WTC11 (cell line): ENCODE measurements at regions not wholly inside any gene's neighbourhood (a gene's known extent, or its start where the extent isn't known, plus 50 kb on each side); places are given as distances from the start of the nearest gene placed in this dataset.

Experiments
- ATAC-seq: fragments of 200-7000 bp; cut with Tn5 transposase; 2 replicates; pipeline ENCODE4 v1.10.0; 2021; ENCODE audit warnings: mild to moderate bottlenecking, moderate library complexity
- CTCF ChIA-PET: fragments of 300-600 bp; sonication (Branson Sonifier 250); formaldehyde crosslinking; loops from one replicate; lab custom pipeline; 2021; ENCODE audit warnings: antibody characterized with exemption; lab: Charles Lee
- POLR2A ChIA-PET: fragments of 350-600 bp; sonication (Branson Sonifier 250); formaldehyde crosslinking; loops from one replicate; lab custom pipeline; 2021; ENCODE audit warnings: antibody characterized with exemption; lab: Charles Lee
- DNase-seq: peaks from one replicate; pipeline ENCODE4 v3.0.0; 2021; ENCODE audit warnings: low spot score
- H3K27ac Mint-ChIP-seq: 2 replicates; pipeline ENCODE4 v1.8.0; 2021; ENCODE audit warnings: mixed read lengths
- H3K27me3 Mint-ChIP-seq: 2 replicates; pipeline ENCODE4 v1.8.0; 2021; ENCODE audit warnings: low read depth, mild to moderate bottlenecking, moderate library complexity, mixed read lengths
- H3K36me3 Mint-ChIP-seq: 2 replicates; pipeline ENCODE4 v1.8.0; 2021; ENCODE audit warnings: mixed read lengths
- H3K4me1 Mint-ChIP-seq: 2 replicates; pipeline ENCODE4 v1.8.0; 2022; ENCODE audit warnings: mixed read lengths
- H3K4me3 Mint-ChIP-seq: 2 replicates; pipeline ENCODE4 v1.8.0; 2021; ENCODE audit warnings: mild to moderate bottlenecking, moderate library complexity, mixed read lengths
- H3K9me3 Mint-ChIP-seq: 2 replicates; pipeline ENCODE4 v1.8.0; 2021; ENCODE audit warnings: mixed read lengths
- ATF3 ChIP-seq: sonication (generic); formaldehyde crosslinking; conservative IDR thresholded peaks from 2 replicates; pipeline ENCODE4 v1.8.1; 2022; ENCODE audit warnings: mild to moderate bottlenecking, missing genetic modification reagents
- E2F4 ChIP-seq: sonication (generic); formaldehyde crosslinking; IDR thresholded peaks from 2 replicates; pipeline ENCODE4 v1.8.1; 2022; ENCODE audit warnings: low read depth, mild to moderate bottlenecking, moderate library complexity, missing genetic modification reagents, borderline replicate concordance
- NR1H2 ChIP-seq: sonication (generic); formaldehyde crosslinking; IDR thresholded peaks from 2 replicates; pipeline ENCODE4 v1.9.0; 2021; ENCODE audit warnings: mild to moderate bottlenecking, moderate library complexity, missing genetic modification reagents
- OVOL2 ChIP-seq: fragments of 250-450 bp; sonication (Bioruptor Pico); IDR thresholded peaks from 2 replicates; pipeline ENCODE4 v1.9.0; 2021; ENCODE audit warnings: mild to moderate bottlenecking, borderline replicate concordance
- TCF7 ChIP-seq: sonication (generic); formaldehyde crosslinking; IDR thresholded peaks from 2 replicates; pipeline ENCODE4 v1.8.0; 2022; ENCODE audit warnings: mild to moderate bottlenecking, low read depth, missing genetic modification reagents, moderate library complexity
- TEAD4 ChIP-seq: sonication (generic); formaldehyde crosslinking; IDR thresholded peaks from 2 replicates; pipeline ENCODE4 v1.8.0; 2022; ENCODE audit warnings: mild to moderate bottlenecking, missing genetic modification reagents
- ZBTB21 ChIP-seq: sonication (generic); formaldehyde crosslinking; IDR thresholded peaks from 2 replicates; pipeline ENCODE4 v1.8.1; 2023; ENCODE audit warnings: mild to moderate bottlenecking, missing genetic modification reagents, borderline replicate concordance
- ZNF396 ChIP-seq: fragments of 250-450 bp; sonication (Bioruptor Pico); IDR thresholded peaks from 2 replicates; pipeline ENCODE4 v1.8.0; 2021; ENCODE audit warnings: mild to moderate bottlenecking, moderate library complexity, borderline replicate concordance
- ZNF416 ChIP-seq: fragments of 250-450 bp; sonication (Bioruptor Pico); IDR thresholded peaks from 2 replicates; pipeline ENCODE4 v1.9.0; 2021; ENCODE audit warnings: mild to moderate bottlenecking, inconsistent platforms
- ZNF423 ChIP-seq: fragments of 250-450 bp; sonication (Bioruptor Pico); IDR thresholded peaks from 2 replicates; pipeline ENCODE4 v2.1.2; 2022; ENCODE audit warnings: mild to moderate bottlenecking, moderate library complexity
- ZSCAN18 ChIP-seq: fragments of 250-450 bp; sonication (Bioruptor Pico); IDR thresholded peaks from 2 replicates; pipeline ENCODE4 v2.1.2; 2022; ENCODE audit warnings: mild to moderate bottlenecking, moderate library complexity
- TF ChIP-seq, protein P1 (sequence below): sonication (generic); formaldehyde crosslinking; conservative IDR thresholded peaks from 2 replicates; pipeline ENCODE4 v1.8.1; 2023; ENCODE audit warnings: mild to moderate bottlenecking, low read depth, missing genetic modification reagents, moderate library complexity
- TF ChIP-seq, protein P2 (sequence below): sonication (generic); formaldehyde crosslinking; IDR thresholded peaks from 2 replicates; pipeline ENCODE4 v1.8.0; 2023; ENCODE audit warnings: mild to moderate bottlenecking, missing genetic modification reagents
- TF ChIP-seq, protein P3 (sequence below): sonication (generic); formaldehyde crosslinking; IDR thresholded peaks from 2 replicates; pipeline ENCODE4 v1.8.1; 2023; ENCODE audit warnings: mild to moderate bottlenecking, missing genetic modification reagents, borderline replicate concordance
- TF ChIP-seq, protein P4 (sequence below): fragments of 250-450 bp; sonication (Bioruptor Pico); IDR thresholded peaks from 2 replicates; pipeline ENCODE4 v1.9.0; 2021; ENCODE audit warnings: mild to moderate bottlenecking

- ATAC-seq (no peak), DNase-seq (no peak)
- no peaks in the 10 kb centered on the region for H3K36me3 Mint-ChIP-seq
- peaks cover 2% of the 10 kb centered on the region; the same call in 1 of the 2 replicates for H3K27me3 Mint-ChIP-seq
- peaks cover 5% of the 10 kb centered on the region for H3K9me3 Mint-ChIP-seq
- H3K4me1 Mint-ChIP-seq, result no peaks in the 10 kb centered on the region
- no peak overlapping the region for H3K27ac Mint-ChIP-seq
- H3K4me3 Mint-ChIP-seq, result no peak overlapping the region
- CTCF ChIA-PET, result interaction anchor here (0.8 to 1.2 kb wide), 4 partner anchors 13 to 533 kb away, joined by 3 to 4 read pairs (median 4); no protein-coding TSS in a partner anchor
- POLR2A ChIA-PET, result no interaction called here
- TF ChIP-seq ZNF416 (no peak), ZNF423 (CRISPR knock-in tag) (no peak), NR1H2 (no peak), E2F4 (CRISPR knock-in tag) (no peak), ZSCAN18 (CRISPR knock-in tag) (no peak), TCF7 (CRISPR knock-in tag) (no peak), TEAD4 (CRISPR knock-in tag) (no peak), ATF3 (CRISPR knock-in tag) (no peak), ZNF396 (CRISPR knock-in tag) (no peak), ZBTB21 (CRISPR knock-in tag) (no peak), OVOL2 (CRISPR knock-in tag) (no peak)
- TF ChIP-seq, protein P1, sequence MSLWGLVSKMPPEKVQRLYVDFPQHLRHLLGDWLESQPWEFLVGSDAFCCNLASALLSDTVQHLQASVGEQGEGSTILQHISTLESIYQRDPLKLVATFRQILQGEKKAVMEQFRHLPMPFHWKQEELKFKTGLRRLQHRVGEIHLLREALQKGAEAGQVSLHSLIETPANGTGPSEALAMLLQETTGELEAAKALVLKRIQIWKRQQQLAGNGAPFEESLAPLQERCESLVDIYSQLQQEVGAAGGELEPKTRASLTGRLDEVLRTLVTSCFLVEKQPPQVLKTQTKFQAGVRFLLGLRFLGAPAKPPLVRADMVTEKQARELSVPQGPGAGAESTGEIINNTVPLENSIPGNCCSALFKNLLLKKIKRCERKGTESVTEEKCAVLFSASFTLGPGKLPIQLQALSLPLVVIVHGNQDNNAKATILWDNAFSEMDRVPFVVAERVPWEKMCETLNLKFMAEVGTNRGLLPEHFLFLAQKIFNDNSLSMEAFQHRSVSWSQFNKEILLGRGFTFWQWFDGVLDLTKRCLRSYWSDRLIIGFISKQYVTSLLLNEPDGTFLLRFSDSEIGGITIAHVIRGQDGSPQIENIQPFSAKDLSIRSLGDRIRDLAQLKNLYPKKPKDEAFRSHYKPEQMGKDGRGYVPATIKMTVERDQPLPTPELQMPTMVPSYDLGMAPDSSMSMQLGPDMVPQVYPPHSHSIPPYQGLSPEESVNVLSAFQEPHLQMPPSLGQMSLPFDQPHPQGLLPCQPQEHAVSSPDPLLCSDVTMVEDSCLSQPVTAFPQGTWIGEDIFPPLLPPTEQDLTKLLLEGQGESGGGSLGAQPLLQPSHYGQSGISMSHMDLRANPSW (CRISPR knock-in tag), result no peak
- TF ChIP-seq, protein P2, sequence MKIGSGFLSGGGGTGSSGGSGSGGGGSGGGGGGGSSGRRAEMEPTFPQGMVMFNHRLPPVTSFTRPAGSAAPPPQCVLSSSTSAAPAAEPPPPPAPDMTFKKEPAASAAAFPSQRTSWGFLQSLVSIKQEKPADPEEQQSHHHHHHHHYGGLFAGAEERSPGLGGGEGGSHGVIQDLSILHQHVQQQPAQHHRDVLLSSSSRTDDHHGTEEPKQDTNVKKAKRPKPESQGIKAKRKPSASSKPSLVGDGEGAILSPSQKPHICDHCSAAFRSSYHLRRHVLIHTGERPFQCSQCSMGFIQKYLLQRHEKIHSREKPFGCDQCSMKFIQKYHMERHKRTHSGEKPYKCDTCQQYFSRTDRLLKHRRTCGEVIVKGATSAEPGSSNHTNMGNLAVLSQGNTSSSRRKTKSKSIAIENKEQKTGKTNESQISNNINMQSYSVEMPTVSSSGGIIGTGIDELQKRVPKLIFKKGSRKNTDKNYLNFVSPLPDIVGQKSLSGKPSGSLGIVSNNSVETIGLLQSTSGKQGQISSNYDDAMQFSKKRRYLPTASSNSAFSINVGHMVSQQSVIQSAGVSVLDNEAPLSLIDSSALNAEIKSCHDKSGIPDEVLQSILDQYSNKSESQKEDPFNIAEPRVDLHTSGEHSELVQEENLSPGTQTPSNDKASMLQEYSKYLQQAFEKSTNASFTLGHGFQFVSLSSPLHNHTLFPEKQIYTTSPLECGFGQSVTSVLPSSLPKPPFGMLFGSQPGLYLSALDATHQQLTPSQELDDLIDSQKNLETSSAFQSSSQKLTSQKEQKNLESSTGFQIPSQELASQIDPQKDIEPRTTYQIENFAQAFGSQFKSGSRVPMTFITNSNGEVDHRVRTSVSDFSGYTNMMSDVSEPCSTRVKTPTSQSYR, result no peak
- TF ChIP-seq, protein P3, sequence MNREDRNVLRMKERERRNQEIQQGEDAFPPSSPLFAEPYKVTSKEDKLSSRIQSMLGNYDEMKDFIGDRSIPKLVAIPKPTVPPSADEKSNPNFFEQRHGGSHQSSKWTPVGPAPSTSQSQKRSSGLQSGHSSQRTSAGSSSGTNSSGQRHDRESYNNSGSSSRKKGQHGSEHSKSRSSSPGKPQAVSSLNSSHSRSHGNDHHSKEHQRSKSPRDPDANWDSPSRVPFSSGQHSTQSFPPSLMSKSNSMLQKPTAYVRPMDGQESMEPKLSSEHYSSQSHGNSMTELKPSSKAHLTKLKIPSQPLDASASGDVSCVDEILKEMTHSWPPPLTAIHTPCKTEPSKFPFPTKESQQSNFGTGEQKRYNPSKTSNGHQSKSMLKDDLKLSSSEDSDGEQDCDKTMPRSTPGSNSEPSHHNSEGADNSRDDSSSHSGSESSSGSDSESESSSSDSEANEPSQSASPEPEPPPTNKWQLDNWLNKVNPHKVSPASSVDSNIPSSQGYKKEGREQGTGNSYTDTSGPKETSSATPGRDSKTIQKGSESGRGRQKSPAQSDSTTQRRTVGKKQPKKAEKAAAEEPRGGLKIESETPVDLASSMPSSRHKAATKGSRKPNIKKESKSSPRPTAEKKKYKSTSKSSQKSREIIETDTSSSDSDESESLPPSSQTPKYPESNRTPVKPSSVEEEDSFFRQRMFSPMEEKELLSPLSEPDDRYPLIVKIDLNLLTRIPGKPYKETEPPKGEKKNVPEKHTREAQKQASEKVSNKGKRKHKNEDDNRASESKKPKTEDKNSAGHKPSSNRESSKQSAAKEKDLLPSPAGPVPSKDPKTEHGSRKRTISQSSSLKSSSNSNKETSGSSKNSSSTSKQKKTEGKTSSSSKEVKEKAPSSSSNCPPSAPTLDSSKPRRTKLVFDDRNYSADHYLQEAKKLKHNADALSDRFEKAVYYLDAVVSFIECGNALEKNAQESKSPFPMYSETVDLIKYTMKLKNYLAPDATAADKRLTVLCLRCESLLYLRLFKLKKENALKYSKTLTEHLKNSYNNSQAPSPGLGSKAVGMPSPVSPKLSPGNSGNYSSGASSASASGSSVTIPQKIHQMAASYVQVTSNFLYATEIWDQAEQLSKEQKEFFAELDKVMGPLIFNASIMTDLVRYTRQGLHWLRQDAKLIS, result no peak
- TF ChIP-seq, protein P4, sequence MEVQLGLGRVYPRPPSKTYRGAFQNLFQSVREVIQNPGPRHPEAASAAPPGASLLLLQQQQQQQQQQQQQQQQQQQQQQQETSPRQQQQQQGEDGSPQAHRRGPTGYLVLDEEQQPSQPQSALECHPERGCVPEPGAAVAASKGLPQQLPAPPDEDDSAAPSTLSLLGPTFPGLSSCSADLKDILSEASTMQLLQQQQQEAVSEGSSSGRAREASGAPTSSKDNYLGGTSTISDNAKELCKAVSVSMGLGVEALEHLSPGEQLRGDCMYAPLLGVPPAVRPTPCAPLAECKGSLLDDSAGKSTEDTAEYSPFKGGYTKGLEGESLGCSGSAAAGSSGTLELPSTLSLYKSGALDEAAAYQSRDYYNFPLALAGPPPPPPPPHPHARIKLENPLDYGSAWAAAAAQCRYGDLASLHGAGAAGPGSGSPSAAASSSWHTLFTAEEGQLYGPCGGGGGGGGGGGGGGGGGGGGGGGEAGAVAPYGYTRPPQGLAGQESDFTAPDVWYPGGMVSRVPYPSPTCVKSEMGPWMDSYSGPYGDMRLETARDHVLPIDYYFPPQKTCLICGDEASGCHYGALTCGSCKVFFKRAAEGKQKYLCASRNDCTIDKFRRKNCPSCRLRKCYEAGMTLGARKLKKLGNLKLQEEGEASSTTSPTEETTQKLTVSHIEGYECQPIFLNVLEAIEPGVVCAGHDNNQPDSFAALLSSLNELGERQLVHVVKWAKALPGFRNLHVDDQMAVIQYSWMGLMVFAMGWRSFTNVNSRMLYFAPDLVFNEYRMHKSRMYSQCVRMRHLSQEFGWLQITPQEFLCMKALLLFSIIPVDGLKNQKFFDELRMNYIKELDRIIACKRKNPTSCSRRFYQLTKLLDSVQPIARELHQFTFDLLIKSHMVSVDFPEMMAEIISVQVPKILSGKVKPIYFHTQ (CRISPR knock-in tag), result no peak
- TF ChIP-seq, all 79 proteins: peak for 0
These were observed 400.8 kb upstream of the PROK2 start for GRCh38 chr3:72185549-72186399.
